ENCODE measurements at regions not wholly inside any gene's neighbourhood (a gene's known extent, or its start where the extent isn't known, plus 50 kb on each side); places are given as distances from the start of the nearest gene placed in this dataset.

GRCh38 chrX:39972340-39972739 lies 125.4 kb downstream of the BCOR start:
- Histone ChIP-seq H3K4me2 (ENCODE audit: low read length) (no peak overlapping the region), H3F3A (ENCODE audit: control insufficient read depth, insufficient read depth) (no peaks in the 10 kb centered on the region), H3K4me1 (ENCODE audit: control insufficient read depth, low read length) (no peaks in the 10 kb centered on the region), H3K4me3 (ENCODE audit: low read length) (no peak overlapping the region), H3K9me2 (replicated peaks; ENCODE audit: control insufficient read depth, low read length) (no peaks in the 10 kb centered on the region), H4K20me1 (ENCODE audit: control insufficient read depth, insufficient read depth, low read depth, low read length) (no peaks in the 10 kb centered on the region), H3K9me3 (ENCODE audit: control insufficient read depth, insufficient read depth, low read length) (no peaks in the 10 kb centered on the region), H3K27ac (ENCODE audit: low read depth, low read length) (no peak overlapping the region), H3K79me2 (ENCODE audit: control insufficient read depth, low read length) (no peaks in the 10 kb centered on the region), H3K27me3 (ENCODE audit: control insufficient read depth, low read length) (no peaks in the 10 kb centered on the region), H3K36me3 (ENCODE audit: control insufficient read depth, low read length) (no peaks in the 10 kb centered on the region)
- no peak for TF ChIP-seq CTCF (IDR thresholded peaks at IDR 0.05; ENCODE audit: low read depth, low read length, poor library complexity, severe bottlenecking)
- no peak for TF ChIP-seq EZH2phosphoT487 (IDR thresholded peaks at IDR 0.05; ENCODE audit: borderline replicate concordance, low read length)

GRCh38 chrX:39973810-39974209 lies 123.9 kb downstream of the BCOR start:
- H3K27ac ChIP-seq (ENCODE audit: low read depth, low read length) = no peak overlapping the region
- no peaks in the 10 kb centered on the region for H3K4me1 ChIP-seq (ENCODE audit: control insufficient read depth, low read length)
- H3K4me2 ChIP-seq (ENCODE audit: low read length) = no peak overlapping the region
- H3K4me3 ChIP-seq (ENCODE audit: low read length) = no peak overlapping the region
- H3K9me2 ChIP-seq (replicated peaks; ENCODE audit: control insufficient read depth, low read length) = no peaks in the 10 kb centered on the region
- H3F3A ChIP-seq (ENCODE audit: control insufficient read depth, insufficient read depth) = no peaks in the 10 kb centered on the region
- H3K36me3 ChIP-seq (ENCODE audit: control insufficient read depth, low read length) = no peaks in the 10 kb centered on the region
- no peak for TF ChIP-seq EZH2phosphoT487 (IDR thresholded peaks at IDR 0.05; ENCODE audit: borderline replicate concordance, low read length)
- TF ChIP-seq CTCF (IDR thresholded peaks at IDR 0.05; ENCODE audit: low read depth, low read length, poor library complexity, severe bottlenecking) = no peak
- H3K79me2 ChIP-seq (ENCODE audit: control insufficient read depth, low read length) = no peaks in the 10 kb centered on the region
- no peaks in the 10 kb centered on the region for H3K9me3 ChIP-seq (ENCODE audit: control insufficient read depth, insufficient read depth, low read length)
- H3K27me3 ChIP-seq (ENCODE audit: control insufficient read depth, low read length) = no peaks in the 10 kb centered on the region
- no peaks in the 10 kb centered on the region for H4K20me1 ChIP-seq (ENCODE audit: control insufficient read depth, insufficient read depth, low read depth, low read length)

- H3K4me2 ChIP-seq (ENCODE audit: low read length) = no peak overlapping the region
- no peaks in the 10 kb centered on the region for H3K79me2 ChIP-seq (ENCODE audit: control insufficient read depth, low read length)
- no peaks in the 10 kb centered on the region for H3K9me2 ChIP-seq (replicated peaks; ENCODE audit: control insufficient read depth, low read length)
- no peaks in the 10 kb centered on the region for H3K27me3 ChIP-seq (ENCODE audit: control insufficient read depth, low read length)
- no peaks in the 10 kb centered on the region for H4K20me1 ChIP-seq (ENCODE audit: control insufficient read depth, insufficient read depth, low read depth, low read length)
- H3K27ac ChIP-seq (ENCODE audit: low read depth, low read length) = no peak overlapping the region
- H3K36me3 ChIP-seq (ENCODE audit: control insufficient read depth, low read length) = no peaks in the 10 kb centered on the region
- H3K4me1 ChIP-seq (ENCODE audit: control insufficient read depth, low read length) = no peaks in the 10 kb centered on the region
- no peak overlapping the region for H3K4me3 ChIP-seq (ENCODE audit: low read length)
- no peaks in the 10 kb centered on the region for H3K9me3 ChIP-seq (ENCODE audit: control insufficient read depth, insufficient read depth, low read length)
- TF ChIP-seq CTCF (IDR thresholded peaks at IDR 0.05; ENCODE audit: low read depth, low read length, poor library complexity, severe bottlenecking) (no peak), EZH2phosphoT487 (IDR thresholded peaks at IDR 0.05; ENCODE audit: borderline replicate concordance, low read length) (no peak)
- no peaks in the 10 kb centered on the region for H3F3A ChIP-seq (ENCODE audit: control insufficient read depth, insufficient read depth)
Observed at GRCh38 chrX:39974270-39974669, 123.5 kb downstream of the BCOR start.

All from DOHH2 (cell line).